Trophoblast cell (in vitro differentiated cells and primary cell): ENCODE measurements at regions not wholly inside any gene's neighbourhood (a gene's known extent, or its start where the extent isn't known, plus 50 kb on each side); places are given as distances from the start of the nearest gene placed in this dataset.

ENCODE experiments used
- DNase-seq, 2 donors: peaks; one replicate each; pipeline ENCODE4 v3.0.0-alpha.2; 2016
- H2AFZ ChIP-seq: 2 replicates; pipeline ENCODE4 v1.6.1; 2013; ENCODE audit warnings: low read length, moderate library complexity, mild to moderate bottlenecking; ENCODE audit not compliant: insufficient read depth, poor library complexity
- H2AK5ac ChIP-seq: 2 replicates; pipeline ENCODE4 v1.6.1; 2013; ENCODE audit warnings: mild to moderate bottlenecking, low read length
- H2BK120ac ChIP-seq: 2 replicates; pipeline ENCODE4 v1.6.1; 2013; ENCODE audit warnings: low read length, mild to moderate bottlenecking, moderate library complexity; ENCODE audit not compliant: insufficient read depth, poor library complexity
- H2BK12ac ChIP-seq: 2 replicates; pipeline ENCODE4 v1.6.1; 2013; ENCODE audit warnings: mild to moderate bottlenecking, low read length, moderate library complexity
- H2BK5ac ChIP-seq: 2 replicates; pipeline ENCODE4 v1.6.1; 2013; ENCODE audit warnings: low read length, low read depth, moderate library complexity, mild to moderate bottlenecking; ENCODE audit not compliant: poor library complexity
- H3K14ac ChIP-seq: 2 replicates; pipeline ENCODE4 v1.6.1; 2013; ENCODE audit warnings: mild to moderate bottlenecking, low read length
- H3K18ac ChIP-seq: 2 replicates; pipeline ENCODE4 v1.6.1; 2013; ENCODE audit warnings: mild to moderate bottlenecking, low read length
- H3K23ac ChIP-seq: 2 replicates; pipeline ENCODE4 v1.6.1; 2013; ENCODE audit warnings: low read length
- H3K27ac ChIP-seq: 2 replicates; pipeline ENCODE4 v1.5.1; 2013; ENCODE audit warnings: low read depth, mild to moderate bottlenecking, inconsistent platforms, low read length, moderate library complexity
- H3K27me3 ChIP-seq: 2 replicates; pipeline ENCODE4 v1.6.1; 2013; ENCODE audit warnings: inconsistent platforms, mild to moderate bottlenecking, low read length, moderate library complexity; ENCODE audit not compliant: insufficient read depth
- H3K36me3 ChIP-seq, 2 experiments: 1 replicate in 1 of 2; 2 replicates in 1 of 2; pipeline ENCODE4 v1.6.1; 2013; ENCODE audit warnings: low read length in 2 of 2, mild to moderate bottlenecking in 2 of 2, moderate library complexity in 1 of 2; ENCODE audit not compliant: insufficient read depth in 2 of 2, control insufficient read depth in 1 of 2
- H3K4ac ChIP-seq: 2 replicates; pipeline ENCODE4 v1.6.1; 2013; ENCODE audit warnings: low read depth, mild to moderate bottlenecking, low read length, moderate library complexity
- H3K4me1 ChIP-seq, 2 experiments: 1 replicate in 1 of 2; 2 replicates in 1 of 2; pipeline ENCODE4 v1.6.1; 2013; ENCODE audit warnings: low read length in 2 of 2, mild to moderate bottlenecking in 2 of 2, moderate library complexity in 1 of 2; ENCODE audit not compliant: insufficient read depth in 2 of 2, control insufficient read depth in 1 of 2
- H3K4me2 ChIP-seq: 2 replicates; pipeline ENCODE4 v1.6.1; 2013; ENCODE audit warnings: inconsistent platforms, mild to moderate bottlenecking, low read length, moderate library complexity
- H3K4me3 ChIP-seq: 2 replicates; pipeline ENCODE4 v1.5.1; 2013; ENCODE audit warnings: mild to moderate bottlenecking, low read depth, low read length, inconsistent platforms
- H3K79me1 ChIP-seq: one replicate; pipeline ENCODE4 v1.6.1; 2013; ENCODE audit warnings: low read length
- H3K79me2 ChIP-seq: 2 replicates; pipeline ENCODE4 v1.6.1; 2013; ENCODE audit warnings: low read length, mild to moderate bottlenecking; ENCODE audit not compliant: control insufficient read depth, insufficient read depth, poor library complexity
- H3K9ac ChIP-seq: 2 replicates; pipeline ENCODE4 v1.6.1; 2013; ENCODE audit warnings: mild to moderate bottlenecking, low read length
- H3K9me3 ChIP-seq: 2 replicates; pipeline ENCODE4 v1.6.1; 2013; ENCODE audit warnings: low read depth, mild to moderate bottlenecking, control low read depth, inconsistent platforms, low read length; ENCODE audit not compliant: insufficient read depth
- H4K12ac ChIP-seq: 2 replicates; pipeline ENCODE4 v1.6.1; 2013; ENCODE audit warnings: low read depth, mild to moderate bottlenecking, low read length, moderate library complexity
- H4K8ac ChIP-seq: 2 replicates; pipeline ENCODE4 v1.6.1; 2013; ENCODE audit warnings: low read depth, mild to moderate bottlenecking, low read length, moderate library complexity
- H4K91ac ChIP-seq: one replicate; pipeline ENCODE4 v1.6.1; 2013; ENCODE audit warnings: low read depth, mild to moderate bottlenecking, low read length, moderate library complexity
- WGBS: extraction: QIAGEN DNeasy Blood & Tissue Kit; methylation state at CpG from one replicate; pipeline ENCODE4 v1.1.7; 2013; ENCODE audit warnings: missing lambda C conversion rate; ENCODE audit not compliant: insufficient read length, insufficient coverage; ENCODE audit errors: extremely low coverage; 5-methylcytosine and 5-hydroxymethylcytosine counted together

DNA sequence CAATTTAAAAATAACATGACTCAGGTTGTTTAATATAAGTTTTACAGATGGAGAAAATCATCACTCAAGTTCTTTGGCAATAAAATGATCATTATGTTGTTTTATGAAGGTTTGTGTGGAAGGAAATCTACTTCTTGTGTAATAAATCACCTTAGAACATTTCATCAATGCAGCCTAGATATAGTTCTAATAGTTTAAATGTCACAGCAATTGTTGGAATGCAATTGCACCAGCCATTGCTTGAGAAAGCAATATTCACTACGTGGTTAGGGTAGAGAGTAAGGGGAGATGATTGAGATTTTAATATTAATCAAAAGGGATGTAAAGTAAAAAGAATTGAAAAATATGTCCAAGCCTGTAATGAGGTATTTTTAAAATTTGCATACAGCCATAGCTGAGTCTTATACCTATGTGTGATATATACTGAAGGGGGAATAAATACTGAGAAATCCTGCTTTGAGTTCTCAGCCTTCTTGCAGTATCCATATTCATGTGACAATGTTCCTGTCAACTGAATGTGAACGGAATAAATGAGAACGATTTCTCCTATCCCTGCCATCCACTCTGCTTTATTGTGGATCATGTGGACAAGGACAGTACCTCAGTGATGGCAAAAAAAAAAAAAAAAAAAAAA lies 257.9 kb downstream of the OTOL1 start:
- Histone ChIP-seq H4K91ac (no peak overlapping the region), H3K79me1 (no peaks in the 10 kb centered on the region), H3K14ac (no peak overlapping the region), H3K9ac (no peak overlapping the region), H2BK120ac (no peak overlapping the region), H3K27ac (no peak overlapping the region), H2BK5ac (no peak overlapping the region), H3K4me1 (no peaks in the 10 kb centered on the region), H4K8ac (no peak overlapping the region), H3K9me3 (no peaks in the 10 kb centered on the region), H3K79me2 (no peaks in the 10 kb centered on the region), H3K4me2 (no peak overlapping the region), H3K36me3 (no peaks in the 10 kb centered on the region), H2BK12ac (no peak overlapping the region), H2AFZ (no peak overlapping the region), H3K4ac (no peak overlapping the region), H3K27me3 (no peaks in the 10 kb centered on the region), H3K4me3 (no peak overlapping the region), H4K12ac (no peak overlapping the region), H3K18ac (no peak overlapping the region), H3K23ac (no peak overlapping the region), H2AK5ac (no peak overlapping the region)
- DNase-seq, result peak in 1 of 2 donors; percentile 46
- 86% methylated on average over 1 of the region's 3 CpGs for WGBS

DNA sequence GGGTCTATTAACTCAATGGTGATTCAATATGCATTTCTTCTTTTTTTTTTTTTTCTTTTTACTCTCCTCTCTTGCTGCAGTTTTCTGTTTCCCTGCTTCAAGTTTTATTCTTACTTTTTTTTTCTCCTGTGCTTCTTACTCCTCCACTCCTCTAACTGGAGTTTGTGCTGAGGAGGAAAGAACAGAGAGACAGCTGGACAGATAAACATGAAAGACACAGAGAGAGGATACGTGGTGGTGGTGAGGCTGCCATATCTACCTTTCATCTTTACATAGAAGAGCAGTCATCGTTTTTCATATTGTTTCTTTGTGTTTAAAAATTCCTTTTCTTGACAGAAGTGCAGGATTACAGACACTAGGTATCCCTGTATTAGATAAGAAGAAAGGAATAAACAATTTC lies 262.8 kb downstream of the OTOL1 start:
- no peaks in the 10 kb centered on the region for H3K4me1 ChIP-seq
- no peak overlapping the region for H2AK5ac ChIP-seq
- no CpG with 5 or more reads among the region's 2 CpGs for WGBS

DNA sequence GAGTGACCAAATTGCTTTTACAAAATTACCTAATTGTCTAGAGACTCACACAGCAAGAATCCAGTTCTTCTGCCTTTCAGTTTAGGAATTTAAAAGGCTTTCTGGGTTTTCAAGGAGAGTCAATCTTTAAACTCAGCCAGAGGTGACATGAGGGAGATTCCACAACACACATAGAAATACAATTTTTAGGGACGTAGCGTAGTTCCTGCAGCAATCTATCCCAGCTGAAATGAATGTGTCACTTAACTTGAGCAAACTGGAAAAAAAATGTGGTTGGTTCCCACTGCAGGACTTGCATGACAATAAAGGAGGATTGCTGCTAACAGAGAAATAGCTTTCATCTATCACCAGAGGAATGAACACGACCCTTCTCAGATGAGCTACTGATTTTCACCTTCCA lies 269.7 kb downstream of the OTOL1 start:
- peak; percentile 74 to 95 for DNase-seq
- H2BK5ac ChIP-seq, result no peak overlapping the region
- H3K79me1 ChIP-seq, result peaks cover 2% of the 10 kb centered on the region
- no peak overlapping the region for H2AFZ ChIP-seq
- no peak overlapping the region for H3K23ac ChIP-seq
- no peak overlapping the region for H3K4me3 ChIP-seq
- peaks cover 0 to 1% of the 10 kb centered on the region in 2 experiments for H3K4me1 ChIP-seq
- H2BK12ac ChIP-seq, result no peak overlapping the region
- H3K27me3 ChIP-seq, result no peaks in the 10 kb centered on the region
- H3K27ac ChIP-seq, result peak overlapping the region; percentile 76
- H3K79me2 ChIP-seq, result no peaks in the 10 kb centered on the region
- no peak overlapping the region for H3K9ac ChIP-seq
- H2BK120ac ChIP-seq, result no peak overlapping the region
- no CpG with 5 or more reads among the region's 3 CpGs for WGBS
- no peak overlapping the region for H3K14ac ChIP-seq
- H3K4me2 ChIP-seq, result peak overlapping the region; percentile 47
- no peak overlapping the region for H2AK5ac ChIP-seq
- H3K18ac ChIP-seq, result no peak overlapping the region
- no peaks in the 10 kb centered on the region for H3K36me3 ChIP-seq
- no peaks in the 10 kb centered on the region for H3K9me3 ChIP-seq
- no peak overlapping the region for H4K91ac ChIP-seq
- no peak overlapping the region for H3K4ac ChIP-seq
- no peak overlapping the region for H4K8ac ChIP-seq
- no peak overlapping the region for H4K12ac ChIP-seq

More for the DNA sequence above, 262.8 kb downstream of the OTOL1 start:
- Histone ChIP-seq H3K4me3 (no peak overlapping the region), H2BK12ac (no peak overlapping the region), H3K27ac (no peak overlapping the region), H3K14ac (no peak overlapping the region), H2BK5ac (no peak overlapping the region), H3K4me2 (no peak overlapping the region), H3K18ac (no peak overlapping the region), H2AFZ (no peak overlapping the region), H3K4ac (no peak overlapping the region), H4K8ac (no peak overlapping the region), H3K9me3 (no peaks in the 10 kb centered on the region), H4K91ac (no peak overlapping the region), H4K12ac (no peak overlapping the region), H3K9ac (no peak overlapping the region), H3K27me3 (no peaks in the 10 kb centered on the region), H3K79me1 (no peaks in the 10 kb centered on the region), H3K23ac (no peak overlapping the region), H3K79me2 (no peaks in the 10 kb centered on the region), H2BK120ac (no peak overlapping the region), H3K36me3 (no peaks in the 10 kb centered on the region)
- DNase-seq, result no peak

DNA sequence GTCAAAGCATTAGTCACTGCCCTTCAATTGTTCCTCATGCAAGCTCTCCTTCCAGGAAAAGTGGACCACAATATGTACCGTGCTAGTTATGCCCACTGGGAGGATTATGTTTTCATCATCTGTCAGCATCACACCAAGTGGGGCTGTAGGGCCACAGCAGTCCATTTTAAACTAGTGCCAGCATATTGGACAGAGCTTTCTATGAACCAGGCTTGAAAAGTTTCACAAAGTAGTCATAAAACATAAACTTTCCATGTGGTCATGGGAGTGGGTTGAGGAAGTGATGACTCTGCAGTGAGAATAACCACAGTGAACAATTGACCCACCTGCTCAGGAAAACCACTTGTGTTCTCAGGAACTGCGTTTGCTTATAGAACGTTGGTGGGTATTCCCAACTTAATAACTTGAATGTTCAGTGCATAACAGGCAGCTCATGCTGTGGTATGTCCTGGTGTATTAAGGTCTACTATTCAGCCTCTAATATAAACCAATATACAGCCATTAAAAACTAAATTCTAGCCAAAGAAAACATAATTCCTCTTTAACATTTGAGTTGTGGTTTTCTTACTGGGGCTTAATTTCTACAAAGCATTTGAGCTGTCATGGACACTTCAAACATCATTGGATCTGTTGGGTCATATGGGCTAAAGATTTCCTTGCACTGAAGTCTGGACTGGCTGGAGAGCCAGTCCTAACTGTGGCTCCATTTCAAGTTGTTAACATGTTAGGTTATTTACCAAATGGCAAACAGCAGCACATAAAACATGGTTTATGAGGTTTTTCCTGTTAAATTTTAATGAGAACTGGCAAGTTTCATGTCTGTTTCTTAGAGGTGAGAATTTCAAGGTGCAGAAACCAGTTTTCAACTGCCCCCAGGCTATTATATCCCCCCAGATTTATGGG lies 274.1 kb downstream of the OTOL1 start:
- no peak overlapping the region for H3K4me3 ChIP-seq
- H2BK12ac ChIP-seq, result no peak overlapping the region
- peaks cover 2% of the 10 kb centered on the region for H3K79me1 ChIP-seq
- H3K36me3 ChIP-seq, result no peaks in the 10 kb centered on the region
- no peak overlapping the region for H3K4me2 ChIP-seq
- no peak overlapping the region for H2BK5ac ChIP-seq
- H2AK5ac ChIP-seq, result no peak overlapping the region
- no peak overlapping the region for H4K91ac ChIP-seq
- H4K12ac ChIP-seq, result no peak overlapping the region
- H3K9me3 ChIP-seq, result no peaks in the 10 kb centered on the region
- H3K27ac ChIP-seq, result no peak overlapping the region
- no peak overlapping the region for H3K23ac ChIP-seq
- H3K14ac ChIP-seq, result no peak overlapping the region
- H2BK120ac ChIP-seq, result no peak overlapping the region
- no peak overlapping the region for H2AFZ ChIP-seq
- WGBS, result no CpG with 5 or more reads among the region's 3 CpGs
- peaks cover 0 to 1% of the 10 kb centered on the region in 2 experiments for H3K4me1 ChIP-seq
- no peak overlapping the region for H3K4ac ChIP-seq
- H4K8ac ChIP-seq, result peak overlapping the region; percentile 23
- H3K18ac ChIP-seq, result no peak overlapping the region
- no peak overlapping the region for H3K9ac ChIP-seq
- no peaks in the 10 kb centered on the region for H3K27me3 ChIP-seq
- no peaks in the 10 kb centered on the region for H3K79me2 ChIP-seq
- no peak for DNase-seq
